ENCODE measurements at regions not wholly inside any gene's neighbourhood (a gene's known extent, or its start where the extent isn't known, plus 50 kb on each side); places are given as distances from the start of the nearest gene placed in this dataset.

DNA sequence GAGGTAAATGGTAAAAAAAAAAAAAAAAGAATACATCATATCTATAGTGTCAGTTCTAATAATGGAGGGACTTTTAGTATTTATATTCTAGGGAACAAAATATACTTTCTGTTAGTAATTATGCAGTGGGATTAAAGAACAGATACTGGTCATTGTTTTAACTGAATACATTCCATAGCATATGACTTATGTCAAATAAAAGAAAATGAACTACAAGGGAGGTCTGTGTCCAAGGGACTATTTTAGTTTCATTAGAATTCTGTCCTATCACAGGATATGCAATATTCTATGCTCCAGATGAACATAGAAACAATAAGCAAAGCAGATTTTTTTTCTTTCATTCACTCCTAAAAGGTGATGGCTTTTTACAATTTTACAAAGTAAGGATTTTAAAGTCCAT, 154.2 kb upstream of the ZEB2 start:
- in situ Hi-C loops (cut with MboI; ENCODE audit: low sequenced_read_pairs) = no loop called here

DNA sequence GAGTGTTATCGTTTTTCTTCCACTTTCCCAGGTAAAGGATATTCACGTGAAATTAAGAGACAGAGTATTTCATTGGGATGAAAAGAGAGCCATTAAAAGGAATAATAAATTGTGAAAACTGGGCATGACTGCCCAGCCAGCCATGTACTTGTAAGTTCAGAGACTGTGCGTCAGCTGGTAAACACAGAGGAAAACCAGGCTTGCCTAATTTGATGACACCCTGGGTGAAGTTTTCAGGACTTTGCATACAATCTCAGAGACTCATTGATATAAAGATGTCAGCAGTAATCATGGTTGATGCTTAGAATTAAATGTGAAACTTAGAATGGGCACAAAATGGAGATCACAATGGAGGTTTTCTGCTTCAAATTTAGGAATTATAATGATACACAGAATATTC, 153.5 kb upstream of the ZEB2 start:
- in situ Hi-C loops (cut with MboI; ENCODE audit: low sequenced_read_pairs) = no loop called here

DNA sequence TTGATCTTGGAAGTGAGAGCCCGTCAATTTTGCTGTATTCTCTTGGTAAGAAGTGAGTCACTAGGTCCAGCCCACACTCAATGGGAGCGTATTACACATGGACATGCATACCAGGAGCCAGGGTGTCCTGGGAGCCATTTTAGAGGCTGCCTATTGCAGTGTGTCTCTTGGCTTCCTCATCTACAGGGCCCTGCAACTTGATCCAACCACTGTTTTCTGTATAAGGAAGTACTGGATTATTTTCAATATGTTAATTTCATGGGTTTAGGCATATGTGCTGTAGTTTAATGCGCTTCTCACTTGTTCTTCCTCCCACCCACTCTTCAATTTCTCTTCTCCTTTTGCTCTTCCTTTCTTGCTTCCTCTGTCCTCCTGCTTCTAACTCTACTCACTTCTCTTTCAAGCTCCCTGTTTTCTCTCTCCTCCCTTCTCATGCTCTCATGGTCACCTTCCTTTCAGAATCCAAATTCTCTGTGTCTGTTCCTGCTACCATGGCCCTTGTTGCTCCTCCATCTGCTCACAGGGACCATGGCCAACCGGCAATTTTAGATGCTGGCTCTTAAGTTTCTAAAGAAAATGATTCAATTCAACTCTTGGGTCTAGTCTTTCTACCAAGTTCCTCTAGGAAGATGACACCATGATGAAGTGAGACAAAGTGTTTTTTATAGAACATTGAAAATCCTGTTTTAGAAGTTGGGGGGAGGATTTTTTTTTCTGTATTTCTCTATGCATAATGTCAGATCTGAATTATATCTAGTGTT, 152.0 kb upstream of the ZEB2 start:
- in situ Hi-C loops (cut with MboI; ENCODE audit: low sequenced_read_pairs) = no loop called here

DNA sequence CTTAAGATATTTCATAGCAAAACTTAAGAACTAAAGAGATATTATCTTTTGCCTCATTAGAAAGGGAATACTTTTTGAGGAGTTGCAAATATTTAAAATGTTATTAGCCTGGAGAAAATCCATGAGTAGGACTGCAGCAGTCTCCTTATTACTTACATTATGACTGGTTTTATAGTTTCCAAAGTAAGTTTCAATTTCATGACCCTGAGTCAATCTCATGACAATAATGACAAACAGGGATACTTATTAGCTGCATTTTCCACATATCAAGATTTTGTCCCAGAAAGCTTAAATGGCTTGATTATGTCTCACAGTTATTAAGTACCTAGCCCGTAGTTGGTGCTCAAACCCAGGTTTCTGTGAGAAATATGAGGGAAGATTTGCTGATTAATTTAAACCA, 150.8 kb upstream of the ZEB2 start:
- in situ Hi-C loops (cut with MboI; ENCODE audit: low sequenced_read_pairs) = no loop called here

DNA sequence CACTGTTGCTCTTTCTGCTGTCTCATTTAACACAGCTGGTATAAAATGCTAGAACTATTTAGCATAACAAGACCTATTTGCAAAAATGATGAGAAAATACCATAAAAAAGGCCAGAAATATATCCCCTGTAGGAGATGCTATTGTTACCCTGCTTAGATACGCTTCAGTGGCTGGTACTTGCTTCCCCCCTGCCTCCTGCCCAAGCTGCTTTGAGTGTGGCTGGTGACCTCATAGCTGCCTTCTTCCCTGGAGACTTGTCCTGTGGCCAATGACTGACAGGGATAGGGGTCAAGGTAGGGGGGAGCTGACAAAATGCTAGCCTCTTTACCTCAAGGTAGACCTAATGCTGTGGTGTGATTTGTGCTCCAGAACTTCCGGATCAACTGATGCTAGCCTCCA, 150.2 kb upstream of the ZEB2 start:
- in situ Hi-C loops (cut with MboI; ENCODE audit: low sequenced_read_pairs) = no loop called here

DNA sequence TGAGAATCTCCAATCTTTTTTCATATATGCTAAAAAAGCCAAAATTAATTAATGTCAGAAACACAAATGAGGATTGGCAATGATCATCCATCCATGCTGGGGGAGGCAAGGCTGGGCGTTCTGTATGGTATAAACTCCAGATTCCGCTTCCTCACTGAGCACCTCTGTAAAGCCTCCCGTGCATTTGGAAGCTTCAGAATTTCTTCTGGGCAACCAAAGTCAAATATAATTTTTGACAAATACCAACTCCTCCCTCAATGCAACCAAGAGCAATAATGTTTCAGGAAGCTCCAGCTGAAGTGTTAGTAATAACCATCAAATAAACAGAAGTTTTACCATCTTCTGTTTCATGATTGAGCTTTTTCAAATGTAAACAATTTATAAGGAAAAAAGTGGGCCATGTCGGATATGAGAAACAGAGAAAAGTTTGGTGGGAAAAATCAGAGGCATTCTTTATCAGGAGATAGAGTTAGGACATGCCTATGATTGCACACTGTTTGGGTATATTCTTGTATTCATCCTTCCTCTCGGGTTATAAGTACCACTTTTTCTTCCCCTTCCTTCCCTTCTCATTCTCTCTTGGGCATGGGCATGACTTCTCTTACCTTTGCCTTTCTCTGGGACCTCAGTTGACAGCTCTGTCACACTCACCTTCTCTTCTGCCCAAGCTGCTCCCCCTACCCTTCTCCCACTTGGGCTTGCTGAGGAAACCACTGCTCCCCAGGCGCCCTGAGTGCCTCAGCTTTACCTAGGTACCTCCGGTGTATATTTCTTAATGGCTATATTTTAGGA, 149.5 kb upstream of the ZEB2 start:
- in situ Hi-C loops (cut with MboI; ENCODE audit: low sequenced_read_pairs) = no loop called here

DNA sequence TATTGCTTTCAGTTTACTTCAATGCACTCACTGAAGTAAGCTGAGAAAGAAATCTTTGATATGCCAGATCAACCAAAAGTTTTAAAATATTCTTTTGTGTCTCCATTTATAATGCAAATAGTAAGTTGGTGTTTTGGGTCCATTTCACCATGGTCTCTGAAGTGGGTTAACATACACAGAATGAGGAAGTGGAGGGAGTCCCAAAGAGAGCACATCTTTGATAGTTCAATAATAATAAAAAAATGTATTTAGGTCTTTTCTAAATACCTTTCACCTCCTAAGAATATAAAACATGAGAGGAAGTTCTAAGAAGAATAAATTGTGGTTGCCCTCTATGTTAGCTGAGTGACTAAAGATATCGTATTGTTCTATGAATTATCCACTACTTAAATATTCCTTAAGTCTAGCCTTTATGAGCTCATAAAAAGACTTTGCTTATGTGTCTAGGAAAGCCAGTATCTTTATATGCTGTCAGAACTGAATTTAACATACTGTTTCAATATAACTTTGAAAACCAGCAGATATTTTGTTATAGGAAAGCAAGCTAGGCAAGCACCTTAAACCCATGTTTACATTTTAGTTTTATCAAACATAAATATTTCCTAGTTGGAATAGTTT, 148.7 kb upstream of the ZEB2 start:
- in situ Hi-C loops (cut with MboI; ENCODE audit: low sequenced_read_pairs) = no loop called here

DNA sequence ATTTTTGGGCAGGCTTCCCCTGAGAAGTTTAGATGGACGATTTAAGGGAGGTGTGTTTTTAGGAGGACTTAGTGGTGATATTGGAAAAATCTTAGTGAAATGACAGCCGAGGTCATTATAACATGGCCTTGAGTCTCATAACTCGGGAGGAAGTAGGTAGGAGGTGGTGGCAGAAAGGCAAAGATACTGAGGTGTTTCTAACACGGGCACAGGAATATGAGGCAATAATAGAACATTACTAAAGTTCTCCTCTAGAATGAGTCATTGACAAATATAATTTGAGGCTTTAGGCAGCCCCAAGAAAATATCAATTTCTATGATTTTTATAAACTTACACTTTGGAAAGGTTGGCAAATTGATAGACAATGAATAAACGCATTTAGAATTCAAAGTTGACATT, 146.1 kb upstream of the ZEB2 start:
- in situ Hi-C loops (cut with MboI; ENCODE audit: low sequenced_read_pairs) = no loop called here

DNA sequence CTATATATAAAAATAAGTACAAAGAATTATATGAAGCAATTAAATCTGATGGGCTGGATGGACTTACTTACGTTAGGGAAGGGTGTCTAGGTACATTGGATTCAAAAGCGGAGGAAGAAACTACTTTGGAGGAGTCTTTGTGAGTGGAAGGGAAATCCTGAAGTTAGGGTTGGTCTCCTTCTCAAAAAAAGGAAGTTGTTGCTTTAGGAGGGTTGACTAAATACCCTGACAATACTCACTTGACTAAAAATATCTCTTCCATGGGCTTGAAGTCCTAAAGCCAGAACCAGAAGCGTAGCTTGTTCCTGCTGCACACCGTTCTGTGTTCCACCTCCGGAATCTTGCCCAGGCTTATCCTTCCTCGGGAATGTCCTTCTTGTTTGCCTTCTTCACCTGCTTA, 143.3 kb upstream of the ZEB2 start:
- in situ Hi-C loops (cut with MboI; ENCODE audit: low sequenced_read_pairs) = no loop called here

DNA sequence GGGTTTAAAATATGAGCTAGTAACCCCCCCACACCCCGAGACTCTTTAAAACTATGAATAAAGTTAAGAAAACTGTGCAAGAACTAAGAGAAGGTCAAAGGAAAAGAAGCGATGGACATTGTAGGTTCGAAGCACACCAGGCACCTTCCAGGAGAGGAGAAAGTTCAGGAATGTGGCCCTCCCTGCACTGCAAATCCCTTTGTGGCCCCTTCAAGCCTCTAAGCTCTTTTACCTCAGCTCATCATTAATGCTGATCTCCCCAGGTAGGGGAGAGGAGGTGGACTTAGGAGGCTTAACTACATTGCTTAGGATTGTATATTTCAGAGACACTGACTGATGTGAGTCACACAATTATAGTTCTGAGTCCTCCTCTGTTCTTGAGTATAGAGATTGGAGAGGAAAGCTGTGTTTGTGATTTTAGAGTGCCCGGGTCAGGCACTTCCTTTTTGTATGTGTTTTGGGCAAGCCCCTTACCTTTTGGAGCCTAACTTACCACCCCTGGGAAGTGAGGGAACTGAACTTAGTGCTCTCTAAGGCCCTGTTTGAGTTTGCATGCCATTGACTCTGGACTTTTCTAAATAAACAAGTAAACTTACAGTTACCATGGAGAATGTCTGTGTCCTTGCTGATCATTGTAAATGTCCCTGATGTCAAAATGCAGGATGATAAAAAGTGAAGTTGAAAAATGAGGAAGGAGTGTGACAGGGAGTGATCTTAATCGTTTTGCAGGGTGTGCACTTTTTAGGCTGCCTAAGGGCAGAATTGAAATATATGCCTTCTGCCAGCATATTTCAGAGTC, 140.8 kb upstream of the ZEB2 start:
- in situ Hi-C loops (cut with MboI; ENCODE audit: low sequenced_read_pairs) = no loop called here

DNA sequence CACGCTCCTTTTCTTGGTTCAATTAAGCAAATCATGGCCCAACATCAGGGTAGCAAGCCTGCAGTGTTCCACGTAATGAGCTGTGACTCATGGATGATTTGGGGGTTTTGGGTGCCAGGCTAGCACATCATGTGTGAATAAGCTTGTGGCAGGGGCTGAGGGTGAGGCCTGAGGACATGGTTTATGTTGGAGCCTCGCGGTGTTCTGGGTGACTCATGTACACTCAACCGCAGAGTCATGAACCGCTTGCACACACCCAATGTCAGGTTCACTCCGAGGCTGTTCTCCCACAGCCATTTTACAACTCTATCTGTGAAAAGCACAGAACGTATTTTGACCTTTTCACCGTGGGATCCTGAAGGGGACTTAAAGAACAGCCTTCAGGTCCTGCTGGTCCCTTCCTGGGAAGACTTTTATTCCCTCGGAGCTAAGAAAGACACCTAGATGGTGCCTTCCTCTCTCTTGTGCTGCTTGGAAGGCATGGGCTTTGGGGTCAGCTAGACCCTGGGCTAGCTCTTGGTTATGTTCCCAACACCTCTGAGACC, 139.9 kb upstream of the ZEB2 start:
- in situ Hi-C loops (cut with MboI; ENCODE audit: low sequenced_read_pairs) = no loop called here

DNA sequence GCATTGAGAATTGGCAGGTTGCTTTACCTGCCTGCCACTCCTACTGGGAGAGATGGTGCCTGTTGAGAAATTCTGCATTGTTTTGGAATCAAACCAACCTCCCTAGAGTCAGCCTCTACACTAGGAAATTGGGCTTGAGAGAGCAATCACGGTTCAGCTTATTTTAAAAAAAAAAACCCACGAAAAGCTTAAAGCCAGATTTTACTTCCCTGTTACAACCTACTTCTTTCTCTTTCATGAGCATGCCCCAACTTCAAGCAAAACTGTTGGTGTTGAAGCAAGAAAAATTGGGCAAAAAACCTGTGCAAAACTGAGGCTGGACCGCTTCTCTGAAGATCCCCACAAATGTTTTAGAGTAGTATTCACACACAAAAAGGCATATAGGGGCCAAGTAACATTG, 134.6 kb upstream of the ZEB2 start:
- in situ Hi-C loops (cut with MboI; ENCODE audit: low sequenced_read_pairs) = no loop called here

DNA sequence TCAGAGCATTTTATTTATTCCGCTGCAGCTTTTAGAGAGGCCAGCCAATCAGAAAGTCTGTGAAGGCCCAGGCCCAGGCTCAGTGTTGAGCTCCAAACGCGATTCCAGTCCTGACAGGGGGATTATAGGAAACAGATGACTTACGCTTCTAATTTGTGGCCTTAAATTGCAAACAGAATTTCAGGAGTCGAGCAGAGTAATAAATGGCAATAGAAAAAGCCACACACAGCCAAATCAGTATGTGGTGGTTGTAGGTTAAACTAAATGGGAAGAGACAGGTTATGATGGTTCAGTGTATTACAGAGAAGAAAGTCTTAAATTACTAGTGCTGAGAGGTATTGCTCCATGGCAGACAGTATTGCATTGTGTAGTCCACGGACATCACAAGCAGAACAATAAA, 131.0 kb upstream of the ZEB2 start:
- in situ Hi-C loops (cut with MboI; ENCODE audit: low sequenced_read_pairs) = no loop called here

DNA sequence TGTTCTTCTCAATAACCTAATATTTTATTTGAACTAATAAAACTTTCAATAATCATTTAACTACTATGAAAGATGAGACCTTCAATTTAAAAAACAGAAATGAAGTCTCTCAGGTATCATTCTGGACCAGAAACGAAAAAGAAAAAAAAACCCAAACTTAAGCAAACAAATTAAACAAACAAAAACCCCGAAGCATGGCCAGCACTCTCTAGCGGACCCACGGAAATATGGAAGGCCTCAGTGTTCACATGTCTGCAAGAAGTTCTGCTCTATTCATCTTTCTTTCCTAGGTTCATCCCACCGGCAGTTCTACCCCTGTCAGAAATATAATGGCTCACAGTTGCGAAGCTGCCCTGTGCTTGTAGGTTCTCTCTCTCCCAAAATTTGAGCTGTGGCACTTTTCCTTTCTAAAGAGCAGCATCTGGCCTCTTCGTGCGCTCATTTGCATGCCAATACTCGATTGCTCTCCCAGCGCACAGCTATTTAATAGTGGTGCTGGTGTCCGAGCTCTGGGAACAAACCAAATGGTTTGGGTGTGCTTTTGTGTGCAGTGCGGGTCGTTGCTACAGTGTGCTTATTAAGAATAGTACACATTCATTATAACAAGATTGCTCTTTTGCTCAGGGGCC, 129.0 kb upstream of the ZEB2 start:
- in situ Hi-C loops (cut with MboI; ENCODE audit: low sequenced_read_pairs) = no loop called here

DNA sequence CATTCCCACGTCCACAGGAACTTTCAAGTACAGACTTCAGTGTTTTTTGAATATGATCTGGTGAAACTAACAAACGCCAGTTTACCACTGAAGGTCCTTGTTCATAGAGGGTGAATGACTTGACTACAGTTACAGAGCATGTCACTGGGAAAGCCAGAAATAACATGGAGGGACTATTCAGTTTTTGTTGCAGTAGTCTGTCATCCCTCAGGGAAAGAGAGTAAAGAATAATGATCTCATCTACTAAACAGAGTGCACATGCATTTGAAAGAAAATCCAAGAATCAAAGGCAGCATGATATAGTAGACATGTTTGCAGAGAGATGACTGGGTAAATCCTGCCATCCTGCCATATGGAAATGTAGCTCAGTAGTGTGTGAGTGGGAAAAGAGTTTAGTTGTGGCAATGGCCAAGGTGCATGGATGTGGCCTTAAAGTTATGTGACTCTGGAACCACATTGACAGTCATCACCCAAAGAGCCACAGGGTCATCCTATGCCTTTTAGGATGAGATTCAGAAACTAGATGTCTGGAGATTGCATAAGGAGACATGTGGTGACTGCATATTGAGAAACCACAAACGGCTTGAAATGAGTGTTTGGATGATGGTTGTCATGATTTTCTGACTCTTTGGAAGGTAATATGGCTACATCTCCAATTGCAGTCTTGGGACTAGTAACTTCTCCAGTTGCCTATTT, 125.3 kb upstream of the ZEB2 start:
- in situ Hi-C loops (cut with MboI; ENCODE audit: low sequenced_read_pairs) = no loop called here

DNA sequence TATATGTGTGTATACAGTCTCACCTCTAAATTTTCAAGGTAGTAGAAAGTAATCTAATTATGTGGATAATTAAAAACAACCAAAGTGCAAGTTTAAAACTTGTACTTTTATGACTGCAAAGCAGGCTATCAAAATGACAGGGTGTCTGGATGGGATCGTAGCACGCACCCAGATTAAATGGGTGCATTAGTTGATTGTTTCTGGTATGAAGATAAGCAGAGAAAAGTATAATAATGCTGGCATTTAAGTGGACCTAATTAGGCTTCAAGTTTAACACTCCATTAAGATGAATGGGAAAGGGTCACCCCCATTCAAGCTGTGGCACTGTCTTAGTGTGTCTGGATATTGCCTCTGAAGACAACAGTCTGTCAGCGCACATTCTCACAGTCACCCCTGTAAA, 124.6 kb upstream of the ZEB2 start:
- in situ Hi-C loops (cut with MboI; ENCODE audit: low sequenced_read_pairs) = no loop called here

DNA sequence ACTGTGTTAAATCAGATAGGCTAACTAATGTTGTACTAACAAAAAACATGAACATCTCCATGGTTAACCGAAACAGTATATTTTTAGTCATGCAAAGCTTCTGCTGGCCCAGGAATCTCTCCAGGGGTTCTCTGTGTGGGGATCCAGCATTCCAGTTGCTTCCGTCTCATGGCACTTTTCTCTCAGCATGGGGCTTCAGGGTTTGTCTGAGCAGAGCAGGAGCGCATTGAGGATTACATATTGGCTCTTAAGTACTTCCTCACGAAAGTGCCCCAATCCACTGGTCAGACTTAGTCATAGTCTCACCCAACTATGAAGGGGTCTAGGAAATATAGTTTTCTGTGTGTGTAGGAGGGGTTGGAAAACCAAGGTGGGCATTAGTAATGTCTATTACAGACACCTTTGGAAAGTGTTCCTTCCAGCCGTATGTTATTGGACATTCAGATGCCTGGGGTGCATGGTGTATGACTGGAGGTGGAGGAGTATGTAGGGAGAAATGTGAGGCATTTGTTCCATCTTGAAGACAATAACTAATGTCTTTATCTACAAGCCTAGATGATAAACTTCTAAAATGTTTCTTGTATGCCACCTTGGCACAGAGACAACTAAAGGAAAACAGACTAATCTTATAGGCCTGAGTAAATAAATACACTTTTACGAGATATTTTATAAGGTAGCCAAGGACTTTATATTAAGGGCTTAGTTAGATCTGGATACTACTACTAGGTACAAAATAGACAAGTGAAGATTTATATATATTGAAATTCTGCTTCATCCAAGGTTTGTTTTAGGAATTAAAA, 123.8 kb upstream of the ZEB2 start:
- in situ Hi-C loops (cut with MboI; ENCODE audit: low sequenced_read_pairs) = no loop called here

DNA sequence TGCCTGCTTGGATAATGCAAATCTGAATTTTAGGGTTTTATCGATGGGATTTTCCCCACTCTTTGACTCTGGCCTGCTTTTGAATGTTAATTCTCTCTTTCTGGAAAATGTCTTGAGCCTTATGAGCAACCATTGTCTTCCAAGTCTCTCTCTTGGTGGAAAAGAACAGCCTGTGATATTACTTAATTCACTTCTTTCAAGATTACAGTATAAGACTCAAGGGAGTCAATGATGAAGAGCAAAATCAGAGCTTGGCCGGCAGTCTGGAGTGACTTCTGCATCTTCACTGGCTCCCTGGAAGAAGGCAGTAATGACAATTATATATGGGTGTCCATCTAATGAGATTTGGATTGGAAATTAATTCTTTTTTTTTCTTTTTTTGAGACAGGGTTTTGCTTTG, 122.9 kb upstream of the ZEB2 start:
- in situ Hi-C loops (cut with MboI; ENCODE audit: low sequenced_read_pairs) = no loop called here

DNA sequence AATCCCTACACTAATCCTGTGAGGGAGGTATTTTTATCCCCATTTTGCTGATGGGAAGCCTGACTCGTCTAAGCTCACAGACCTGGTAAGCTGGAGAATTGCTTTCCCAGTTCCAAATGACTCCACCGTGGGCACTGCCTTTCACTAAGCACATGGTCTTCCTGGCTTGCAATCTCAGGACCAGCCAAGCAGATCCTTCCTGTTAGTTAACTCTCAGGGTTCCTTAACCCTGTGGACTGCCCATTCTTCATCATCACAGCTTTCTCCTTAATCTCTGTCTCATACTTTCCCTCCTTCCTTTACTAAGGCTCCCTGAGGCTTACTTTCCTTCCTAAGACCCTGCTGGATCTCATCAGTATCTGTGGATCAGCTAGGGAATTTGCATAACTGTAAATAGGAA, 122.2 kb upstream of the ZEB2 start:
- in situ Hi-C loops (cut with MboI; ENCODE audit: low sequenced_read_pairs) = no loop called here
